Aorta (tissue), 5 donors: ENCODE measurements at regions not wholly inside any gene's neighbourhood (a gene's known extent, or its start where the extent isn't known, plus 50 kb on each side); places are given as distances from the start of the nearest gene placed in this dataset.

ENCODE experiments used
- ATAC-seq: fragments of 200-7000 bp; cut with Tn5 transposase; one replicate; pipeline ENCODE4 v1.9.1; 2022; ENCODE audit warnings: moderate library complexity; ENCODE audit not compliant: low FRiP score
- DNase-seq, 2 donors: peaks; one replicate each; pipeline ENCODE4 v3.0.0-alpha.2; 2020
- H3K27ac ChIP-seq, 2 donors: one replicate each; pipeline ENCODE4 v1.5.1; 2013; ENCODE audit warnings: low read length in 2 of 2, mild to moderate bottlenecking in 2 of 2, moderate library complexity in 2 of 2, control low read depth in 1 of 2, inconsistent platforms in 1 of 2, low read depth in 1 of 2
- H3K27me3 ChIP-seq, 2 donors: one replicate each; pipeline ENCODE4 v1.6.1; 2013; ENCODE audit warnings: control low read depth in 1 of 2, low read length in 1 of 2, mild to moderate bottlenecking in 1 of 2, moderate library complexity in 1 of 2; ENCODE audit not compliant: insufficient read depth in 2 of 2, control insufficient read depth in 1 of 2
- H3K36me3 ChIP-seq, 2 donors: one replicate each; pipeline ENCODE4 v1.6.1; 2013; ENCODE audit warnings: control low read depth in 1 of 2, low read length in 1 of 2, mild to moderate bottlenecking in 1 of 2; ENCODE audit not compliant: insufficient read depth in 2 of 2, control insufficient read depth in 1 of 2
- H3K4me1 ChIP-seq, 2 donors: one replicate each; pipeline ENCODE4 v1.6.1; 2013; ENCODE audit warnings: low read length in 2 of 2, control low read depth in 1 of 2, mild to moderate bottlenecking in 1 of 2, moderate library complexity in 1 of 2; ENCODE audit not compliant: insufficient read depth in 2 of 2, control insufficient read depth in 1 of 2
- H3K4me3 ChIP-seq, 2 donors: one replicate each; pipeline ENCODE4 v1.5.1; 2013; ENCODE audit warnings: low read length in 2 of 2, control low read depth in 1 of 2, mild to moderate bottlenecking in 1 of 2
- H3K9me3 ChIP-seq: one replicate; pipeline ENCODE4 v1.6.1; 2013; ENCODE audit warnings: mild to moderate bottlenecking, low read length; ENCODE audit not compliant: control insufficient read depth
- WGBS, 2 donors: extraction: QIAGEN DNeasy Blood & Tissue Kit; methylation state at CpG; one replicate each; pipeline ENCODE4 v1.1.7; 2013; 5-methylcytosine and 5-hydroxymethylcytosine counted together
- intact Hi-C, 2 donors: fragments of 100-400 bp; cut with DNase I; formaldehyde crosslinking; loops; one replicate each; pipeline versions ENCODE4 v1.14.2 to v1.15.0; 2022
- donor health status: healthy with polysubstance abuse.
- donor health status: Bipolar disorder and iron deficiency.
- donor health status: DM: no; HTN: no; CAD: no.
- donor health status: DM: no; HTN: no; CAD: no.
- donor health status: DM: yes; HTN: yes; CAD: no.

DNA sequence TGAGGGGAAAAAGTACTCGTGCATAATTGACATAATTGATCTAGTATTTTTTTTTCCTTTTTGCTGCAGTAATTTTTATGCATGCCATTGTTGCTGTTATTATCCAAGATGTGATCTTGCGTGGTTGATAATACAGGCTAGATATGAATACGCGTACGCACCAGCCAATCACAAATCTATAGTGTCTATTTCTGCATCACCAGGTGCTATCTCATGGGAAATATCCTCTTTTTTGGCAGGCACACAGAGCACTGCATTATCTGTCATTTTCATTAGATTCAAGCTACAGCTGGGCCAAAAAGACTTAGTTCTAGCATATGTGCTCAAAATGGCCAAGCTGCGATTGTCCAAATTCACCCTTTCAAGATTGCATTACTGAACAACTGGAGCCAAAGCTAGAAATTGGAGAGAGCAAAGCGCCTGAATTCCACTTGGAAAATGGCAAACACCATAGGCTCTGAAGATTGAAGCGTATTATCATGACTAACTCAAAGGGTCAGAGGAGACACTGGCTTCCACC is 181.1 kb downstream of the TSHZ3 start:
- 76 to 78% methylated on average over 8 of the region's 8 CpGs for whole genome bisulfite sequencing, 2 donors
- ATAC-seq, result no peak

GRCh38 chr19:31167690-31168089 is 181.5 kb downstream of the TSHZ3 start:
- no peak for ATAC-seq
- Histone ChIP-seq H3K36me3 (no peaks in the 10 kb centered on the region), H3K27me3 (no peaks in the 10 kb centered on the region), H3K27ac (no peak overlapping the region), H3K4me3 (no peak overlapping the region), H3K9me3 (no peaks in the 10 kb centered on the region), H3K4me1 (no peaks in the 10 kb centered on the region)
- intact Hi-C loops, result no loop called here
- WGBS, 2 donors, result 29 to 33% methylated on average over 8 of the region's 8 CpGs
- DNase-seq, result no peak

More for the DNA sequence above, 181.1 kb downstream of the TSHZ3 start:
- Histone ChIP-seq H3K27ac (no peak overlapping the region), H3K9me3 (no peaks in the 10 kb centered on the region), H3K4me3 (no peak overlapping the region), H3K36me3 (no peaks in the 10 kb centered on the region), H3K27me3 (no peaks in the 10 kb centered on the region), H3K4me1 (no peaks in the 10 kb centered on the region)
- DNase-seq, result no peak
- intact Hi-C loops, result no loop called here

GRCh38 chr19:31166206-31166605 is 183.0 kb downstream of the TSHZ3 start:
- 29 to 38% methylated on average over 2 of the region's 2 CpGs for WGBS, 2 donors
- no peak for DNase-seq
- intact Hi-C loops, result no loop called here
- no peaks in the 10 kb centered on the region for H3K27me3 ChIP-seq
- no peaks in the 10 kb centered on the region for H3K9me3 ChIP-seq
- no peak overlapping the region for H3K4me3 ChIP-seq
- no peak overlapping the region for H3K27ac ChIP-seq
- no peaks in the 10 kb centered on the region for H3K36me3 ChIP-seq
- ATAC-seq, result no peak
- H3K4me1 ChIP-seq, result no peaks in the 10 kb centered on the region

- intact Hi-C loops, result no loop called here
- H3K9me3 ChIP-seq, result no peaks in the 10 kb centered on the region
- H3K27ac ChIP-seq, result no peak overlapping the region
- DNase-seq (no peak), ATAC-seq (no peak)
- H3K36me3 ChIP-seq, result no peaks in the 10 kb centered on the region
- H3K4me3 ChIP-seq, result no peak overlapping the region
- H3K27me3 ChIP-seq, result no peaks in the 10 kb centered on the region
- H3K4me1 ChIP-seq, result no peaks in the 10 kb centered on the region
- WGBS, 2 donors, result 5 to 6% methylated on average over 20 of the region's 20 CpGs
These were observed 184.4 kb downstream of the TSHZ3 start for GRCh38 chr19:31164791-31165251.

- Histone ChIP-seq H3K27me3 (no peaks in the 10 kb centered on the region), H3K36me3 (no peaks in the 10 kb centered on the region), H3K4me1 (no peaks in the 10 kb centered on the region), H3K4me3 (no peak overlapping the region), H3K9me3 (no peaks in the 10 kb centered on the region), H3K27ac (no peak overlapping the region)
- no peak for ATAC-seq
- intact Hi-C loops, result no loop called here
- DNase-seq, result no peak
- WGBS, 2 donors, result 57 to 62% methylated on average over 7 of the region's 7 CpGs
These were observed 188.8 kb downstream of the TSHZ3 start for GRCh38 chr19:31160336-31160926.

GRCh38 chr19:31154021-31154420 is 195.2 kb downstream of the TSHZ3 start:
- no peaks in the 10 kb centered on the region for H3K4me1 ChIP-seq
- H3K4me3 ChIP-seq, result no peak overlapping the region
- no peak for DNase-seq
- H3K36me3 ChIP-seq, result no peaks in the 10 kb centered on the region
- H3K9me3 ChIP-seq, result no peaks in the 10 kb centered on the region
- no peaks in the 10 kb centered on the region for H3K27me3 ChIP-seq
- 75 to 76% methylated on average over 1 of the region's 1 CpG for WGBS, 2 donors
- no peak overlapping the region for H3K27ac ChIP-seq
- ATAC-seq, result no peak
- intact Hi-C loops, result no loop called here

- Histone ChIP-seq H3K9me3 (no peaks in the 10 kb centered on the region), H3K4me3 (no peak overlapping the region), H3K27ac (no peak overlapping the region), H3K4me1 (no peaks in the 10 kb centered on the region), H3K36me3 (no peaks in the 10 kb centered on the region), H3K27me3 (no peaks in the 10 kb centered on the region)
- ATAC-seq, result no peak
- intact Hi-C loops, result no loop called here
- no peak for DNase-seq
- 88 to 91% methylated on average over 3 of the region's 3 CpGs for WGBS, 2 donors
These were observed 196.3 kb downstream of the TSHZ3 start for GRCh38 chr19:31152906-31153305.

GRCh38 chr19:31149441-31149941 is 199.7 kb downstream of the TSHZ3 start:
- Histone ChIP-seq H3K9me3 (no peaks in the 10 kb centered on the region), H3K4me3 (no peak overlapping the region), H3K27me3 (no peaks in the 10 kb centered on the region), H3K27ac (no peak overlapping the region), H3K4me1 (no peaks in the 10 kb centered on the region), H3K36me3 (no peaks in the 10 kb centered on the region)
- intact Hi-C loops, result no loop called here
- WGBS, 2 donors, result 69 to 79% methylated on average over 23 of the region's 23 CpGs
- DNase-seq (no peak), ATAC-seq (no peak)

- Histone ChIP-seq H3K27ac (no peak overlapping the region), H3K9me3 (no peaks in the 10 kb centered on the region), H3K36me3 (no peaks in the 10 kb centered on the region), H3K4me1 (no peaks in the 10 kb centered on the region), H3K27me3 (no peaks in the 10 kb centered on the region), H3K4me3 (no peak overlapping the region)
- WGBS, 2 donors, result 71 to 75% methylated on average over 4 of the region's 4 CpGs
- ATAC-seq (no peak), DNase-seq (no peak)
- intact Hi-C loops, result no loop called here
These were observed 200.6 kb downstream of the TSHZ3 start for GRCh38 chr19:31148671-31149070.
